Esophagus muscularis mucosa (tissue), 4 donors: ENCODE measurements at regions not wholly inside any gene's neighbourhood (a gene's known extent, or its start where the extent isn't known, plus 50 kb on each side); places are given as distances from the start of the nearest gene placed in this dataset.

Source experiments
- DNase-seq: peaks from one replicate; pipeline ENCODE4 v3.0.0-alpha.2; 2017; ENCODE audit errors: extremely low spot score
- H3K27ac ChIP-seq, 4 donors: fragments of 200-600 bp; sonication (generic); replicated peaks in 1 of 4; 1 replicate in 3 of 4; 2 replicates in 1 of 4; pipeline ENCODE4 v1.5.1; 2016 to 2019; ENCODE audit warnings: mild to moderate bottlenecking in 1 of 4
- H3K27me3 ChIP-seq, 4 donors: fragments of 200-600 bp; sonication (generic); one replicate each; pipeline versions ENCODE4 v1.5.1 to v1.6.0; 2016 to 2019
- H3K36me3 ChIP-seq, 4 donors: fragments of 200-600 bp; sonication (generic); one replicate each; pipeline ENCODE4 v1.5.1; 2016 to 2019
- H3K4me1 ChIP-seq, 4 donors: fragments of 200-600 bp; sonication (generic); one replicate each; pipeline ENCODE4 v1.5.1; 2016 to 2019
- H3K4me3 ChIP-seq, 4 donors: fragments of 200-600 bp; sonication (generic); 1 replicate in 2 of 4; 2 replicates in 2 of 4; pipeline ENCODE4 v1.5.1; 2016 to 2019; ENCODE audit warnings: mild to moderate bottlenecking in 4 of 4, moderate library complexity in 1 of 4
- H3K9me3 ChIP-seq, 4 donors: fragments of 200-600 bp; sonication (generic); 1 replicate in 3 of 4; 2 replicates in 1 of 4; pipeline ENCODE4 v1.5.1; 2016 to 2019
- EP300 ChIP-seq: sonication (generic); formaldehyde crosslinking; IDR thresholded peaks from one replicate; pipeline ENCODE4 v1.6.1; 2017; ENCODE audit warnings: antibody characterized with exemption
- POLR2A ChIP-seq: fragments of 450-650 bp; IDR thresholded peaks from one replicate; pipeline ENCODE4 v1.6.1; 2017; ENCODE audit warnings: antibody characterized with exemption, moderate library complexity, mild to moderate bottlenecking, low read depth
- POLR2AphosphoS5 ChIP-seq, 2 donors: sonication (generic); formaldehyde crosslinking; IDR thresholded peaks; one replicate each; pipeline ENCODE4 v1.6.1; 2017; ENCODE audit warnings: antibody characterized with exemption in 2 of 2
- WGBS: methylation state at CpG from one replicate; pipeline ENCODE4 v1.1.5; 2018; 5-methylcytosine and 5-hydroxymethylcytosine counted together
- intact Hi-C: fragments of 100-400 bp; cut with DNase I; formaldehyde crosslinking; loops from one replicate; pipeline ENCODE4 v1.15.1; 2023
- TF ChIP-seq, protein P1 (sequence below), 3 experiments: fragments of 200-600 bp in 2 of 3; fragments of 450-650 bp in 1 of 3; sonication (generic) in 2 of 3; IDR thresholded peaks; one replicate each; pipeline ENCODE4 v1.5.1; 2017 to 2019; ENCODE audit warnings: antibody characterized with exemption in 3 of 3, mild to moderate bottlenecking in 2 of 3, moderate library complexity in 1 of 3

DNA sequence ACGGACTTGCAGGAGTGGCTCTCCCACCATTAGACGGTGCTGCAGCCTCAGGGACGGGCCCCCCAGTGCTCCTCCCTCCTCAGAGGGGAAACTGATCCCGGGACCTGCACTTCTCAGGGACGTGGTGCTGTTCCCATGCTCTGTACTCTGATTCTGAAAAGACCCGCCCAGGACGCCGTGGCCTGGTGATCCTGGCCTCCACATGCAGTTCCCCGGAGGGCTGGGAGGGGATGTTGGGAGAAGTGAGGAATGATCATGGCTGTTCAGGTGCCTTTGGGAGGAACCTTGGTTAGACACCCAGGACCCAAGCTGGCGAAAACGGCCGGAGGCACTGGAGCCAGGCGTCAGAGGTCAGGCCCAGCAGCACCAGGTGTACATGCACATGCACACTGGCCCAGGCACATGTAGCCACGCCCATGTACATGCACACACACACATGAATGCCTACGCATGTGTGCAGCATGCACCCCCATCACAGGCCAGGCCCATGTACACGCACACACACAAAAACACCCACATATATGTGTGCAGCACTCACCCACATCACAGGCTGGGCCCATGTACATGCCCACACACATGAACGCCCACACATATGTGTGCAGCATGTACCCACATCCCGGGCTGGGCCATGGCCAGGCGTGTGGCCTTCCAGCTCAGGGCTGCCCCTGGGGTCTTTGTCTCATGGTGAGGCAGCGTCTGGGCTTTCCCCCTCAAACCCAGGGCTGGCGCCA lies 52.6 kb upstream of the DACT2 start:
- Histone ChIP-seq H3K36me3 (no peaks in the 10 kb centered on the region), H3K4me1 (peaks cover 3 to 39% (median 35%) of the 10 kb centered on the region in 4 donors), H3K27me3 (peaks cover 0 to 11% (median 0%) of the 10 kb centered on the region in 4 donors), H3K4me3 (no peak overlapping the region), H3K9me3 (no peaks in the 10 kb centered on the region), H3K27ac (no peak overlapping the region)
- no peak for DNase-seq
- TF ChIP-seq EP300 (no peak), POLR2AphosphoS5 (IDR thresholded peaks at IDR 0.05) (no peak), POLR2A (no peak)
- TF ChIP-seq, protein P1, sequence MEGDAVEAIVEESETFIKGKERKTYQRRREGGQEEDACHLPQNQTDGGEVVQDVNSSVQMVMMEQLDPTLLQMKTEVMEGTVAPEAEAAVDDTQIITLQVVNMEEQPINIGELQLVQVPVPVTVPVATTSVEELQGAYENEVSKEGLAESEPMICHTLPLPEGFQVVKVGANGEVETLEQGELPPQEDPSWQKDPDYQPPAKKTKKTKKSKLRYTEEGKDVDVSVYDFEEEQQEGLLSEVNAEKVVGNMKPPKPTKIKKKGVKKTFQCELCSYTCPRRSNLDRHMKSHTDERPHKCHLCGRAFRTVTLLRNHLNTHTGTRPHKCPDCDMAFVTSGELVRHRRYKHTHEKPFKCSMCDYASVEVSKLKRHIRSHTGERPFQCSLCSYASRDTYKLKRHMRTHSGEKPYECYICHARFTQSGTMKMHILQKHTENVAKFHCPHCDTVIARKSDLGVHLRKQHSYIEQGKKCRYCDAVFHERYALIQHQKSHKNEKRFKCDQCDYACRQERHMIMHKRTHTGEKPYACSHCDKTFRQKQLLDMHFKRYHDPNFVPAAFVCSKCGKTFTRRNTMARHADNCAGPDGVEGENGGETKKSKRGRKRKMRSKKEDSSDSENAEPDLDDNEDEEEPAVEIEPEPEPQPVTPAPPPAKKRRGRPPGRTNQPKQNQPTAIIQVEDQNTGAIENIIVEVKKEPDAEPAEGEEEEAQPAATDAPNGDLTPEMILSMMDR (IDR thresholded peaks at IDR 0.05), result no peak
- WGBS, result 91% methylated on average over 20 of the region's 21 CpGs
- intact Hi-C loops, result loop anchor here (2.0 kb wide), 1 partner anchor 67 kb away; no protein-coding TSS in a partner anchor

DNA sequence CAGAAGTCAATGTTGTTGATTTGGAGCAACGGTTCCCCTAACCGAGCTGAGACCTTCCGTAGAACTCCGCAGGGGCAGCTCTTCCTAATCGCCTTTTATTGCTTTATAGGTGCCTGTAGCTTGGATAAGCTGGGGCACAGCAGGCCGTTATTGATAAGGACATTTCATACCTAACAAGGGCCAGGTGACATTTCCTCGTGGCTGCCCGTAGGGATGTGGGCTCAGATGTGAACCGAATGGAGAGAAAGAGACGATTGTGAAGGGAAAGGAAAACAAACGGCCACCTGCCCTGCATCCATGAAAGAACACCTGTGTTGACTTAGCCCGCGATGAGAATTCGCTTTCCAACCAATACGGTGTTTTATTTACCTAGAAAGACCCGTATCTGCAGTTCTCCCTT lies 53.3 kb upstream of the DACT2 start:
- intact Hi-C loops, result loop anchor here (2.0 kb wide), 1 partner anchor 66 kb away; no protein-coding TSS in a partner anchor
- Histone ChIP-seq H3K27me3 (peaks cover 0 to 11% (median 0%) of the 10 kb centered on the region in 4 donors), H3K9me3 (no peaks in the 10 kb centered on the region), H3K36me3 (no peaks in the 10 kb centered on the region), H3K27ac (no peak overlapping the region), H3K4me3 (no peak overlapping the region), H3K4me1 (peaks cover 0 to 39% (median 36%) of the 10 kb centered on the region in 4 donors)
- DNase-seq, result no peak
- TF ChIP-seq EP300 (no peak), POLR2A (no peak), POLR2AphosphoS5 (IDR thresholded peaks at IDR 0.05) (no peak)
- TF ChIP-seq, protein P1 (IDR thresholded peaks at IDR 0.05), result no peak
- 92% methylated on average over 16 of the region's 16 CpGs for WGBS

DNA sequence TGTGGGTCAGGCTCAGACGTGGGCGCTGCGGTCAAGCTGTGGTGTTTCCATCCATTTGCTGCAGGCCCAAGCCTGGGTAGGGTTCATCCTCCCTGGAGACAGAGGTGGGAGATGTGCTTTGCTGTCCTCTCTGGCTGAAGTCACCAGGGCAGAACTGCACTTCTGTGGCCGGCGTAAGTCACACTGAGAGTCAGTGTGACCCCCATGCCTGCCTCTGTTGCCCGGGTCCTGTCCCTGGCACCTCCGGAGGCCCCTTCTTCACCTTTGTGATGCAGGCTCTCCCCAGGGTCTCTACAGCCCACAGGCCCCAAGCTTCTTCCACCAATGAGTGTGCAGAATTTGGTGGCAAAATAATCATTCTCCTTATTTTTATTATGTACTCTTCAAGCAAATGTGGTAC lies 53.8 kb upstream of the DACT2 start:
- no peaks in the 10 kb centered on the region for H3K36me3 ChIP-seq
- whole genome bisulfite sequencing, result 88% methylated on average over 7 of the region's 7 CpGs
- H3K27me3 ChIP-seq, result peaks cover 0 to 11% (median 0%) of the 10 kb centered on the region in 4 donors
- TF ChIP-seq EP300 (no peak), POLR2AphosphoS5 (IDR thresholded peaks at IDR 0.05) (no peak), POLR2A (no peak)
- TF ChIP-seq, protein P1 (IDR thresholded peaks at IDR 0.05), result no peak
- no peak overlapping the region for H3K4me3 ChIP-seq
- no peak for DNase-seq
- H3K27ac ChIP-seq, result no peak overlapping the region
- no peaks in the 10 kb centered on the region for H3K9me3 ChIP-seq
- intact Hi-C loops, result loop anchor here (2.0 kb wide), 1 partner anchor 65 kb away; no protein-coding TSS in a partner anchor
- H3K4me1 ChIP-seq, result peaks cover 0 to 36% (median 32%) of the 10 kb centered on the region in 4 donors

DNA sequence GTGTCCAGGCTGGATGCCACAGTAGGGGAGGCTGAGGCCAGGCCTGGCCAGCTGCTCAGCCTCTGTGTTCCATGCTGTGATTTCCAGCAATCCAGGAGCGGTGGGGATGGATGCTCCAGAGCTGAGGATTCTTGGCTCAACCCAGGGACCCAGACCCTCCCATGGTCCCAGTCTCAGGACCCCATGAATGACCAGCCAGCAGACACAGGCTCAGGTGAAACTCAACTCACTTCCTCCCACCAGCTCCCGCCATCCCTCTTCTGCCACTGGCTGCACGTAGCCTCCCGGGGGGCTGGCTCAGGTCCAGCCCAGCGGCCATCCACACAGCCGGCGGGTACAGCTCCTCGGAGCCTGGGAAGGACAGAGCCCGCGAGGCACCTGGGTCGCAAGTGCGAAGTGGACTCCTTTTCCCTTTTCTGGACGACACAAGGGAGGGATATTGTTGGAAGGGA lies 54.5 kb upstream of the DACT2 start:
- H3K27ac ChIP-seq, result no peak overlapping the region
- H3K36me3 ChIP-seq, result no peaks in the 10 kb centered on the region
- intact Hi-C loops, result no loop called here
- no peak overlapping the region for H3K4me3 ChIP-seq
- no peaks in the 10 kb centered on the region for H3K9me3 ChIP-seq
- peaks cover 0 to 29% (median 25%) of the 10 kb centered on the region in 4 donors for H3K4me1 ChIP-seq
- TF ChIP-seq POLR2A, result no peak
- no peak for TF ChIP-seq POLR2AphosphoS5 (IDR thresholded peaks at IDR 0.05)
- TF ChIP-seq, protein P1 (IDR thresholded peaks at IDR 0.05), result no peak
- TF ChIP-seq EP300, result no peak
- H3K27me3 ChIP-seq, result peaks cover 0 to 11% (median 0%) of the 10 kb centered on the region in 4 donors
- no peak for DNase-seq
- WGBS, result 94% methylated on average over 6 of the region's 13 CpGs
